SH-SY5Y (cell line): ENCODE measurements at regions not wholly inside any gene's neighbourhood (a gene's known extent, or its start where the extent isn't known, plus 50 kb on each side); places are given as distances from the start of the nearest gene placed in this dataset.

ENCODE experiments used
- GATA2 ChIP-seq: IDR thresholded peaks from 2 replicates; pipeline ENCODE4 v1.6.1; 2011; ENCODE audit warnings: mild to moderate bottlenecking, low read depth, low read length
- GATA3 ChIP-seq: IDR thresholded peaks from 2 replicates; pipeline ENCODE4 v1.6.1; 2011; ENCODE audit warnings: low read depth, mild to moderate bottlenecking, low read length, moderate library complexity

GRCh38 chr15:29939404-29939803, 117.1 kb upstream of the TJP1 start:
- TF ChIP-seq GATA2 (no peak), GATA3 (no peak)
